HCT116 (cell line): ENCODE measurements at regions not wholly inside any gene's neighbourhood (a gene's known extent, or its start where the extent isn't known, plus 50 kb on each side); places are given as distances from the start of the nearest gene placed in this dataset.

Experiments used
- ATAC-seq: fragments of 200-7000 bp; cut with Tn5 transposase; 2 replicates; pipeline ENCODE4 v1.9.1; 2020; ENCODE audit warnings: mild to moderate bottlenecking, moderate library complexity
- BruUV-seq: library from RNA; stranded (reverse); fragments of 400-500 nt; replicated peaks from 2 replicates; lab custom pipeline; 2021; lab: Mats Ljungman, UMichigan
- CTCF ChIA-PET: fragments of 300-600 bp; sonication (Branson Sonifier 250); formaldehyde crosslinking; loops from one replicate; lab custom pipeline; 2021; ENCODE audit warnings: antibody characterized with exemption; lab: Charles Lee
- POLR2A ChIA-PET: fragments of 300-600, 350-600 bp; sonication (Branson Sonifier 250); formaldehyde crosslinking; loops from one replicate; lab custom pipeline; 2021; ENCODE audit warnings: antibody characterized with exemption; lab: Charles Lee
- RAD21 ChIA-PET, 2 experiments: fragments of 300-600 bp; sonication (Branson Sonifier 250); formaldehyde crosslinking; loops; one replicate each; lab custom pipeline; 2023; ENCODE audit warnings: low total read pairs in 2 of 2; ENCODE audit not compliant: uncharacterized antibody in 2 of 2, unreplicated experiment in 2 of 2, low non-redundant PET in 1 of 2; lab: Charles Lee
- DNase-seq: peaks from one replicate; pipeline ENCODE4 v3.0.0-alpha.2; 2010; ENCODE audit warnings: low read depth, low spot score
- H2AFZ ChIP-seq: fragments of 200-600 bp; shearing (Covaris generic), sonication (generic); 2 replicates; pipeline ENCODE4 v1.6.1; 2017; ENCODE audit warnings: low read depth, mixed run types, mixed read lengths, antibody characterized with exemption, low read length; ENCODE audit not compliant: poor library complexity, severe bottlenecking
- H3K27ac ChIP-seq: 2 replicates; pipeline ENCODE4 v1.5.1; 2012; ENCODE audit warnings: low read depth, low read length
- H3K27me3 ChIP-seq: fragments of 200-600 bp; sonication (generic); 2 replicates; pipeline ENCODE4 v1.6.1; 2016; ENCODE audit warnings: mixed run types, low read length, mixed read lengths; ENCODE audit not compliant: insufficient read depth
- H3K36me3 ChIP-seq, 2 experiments: fragments of 200-500 bp in 1 of 2; fragments of 200-600 bp in 1 of 2; sonication (Bioruptor generic) in 1 of 2; sonication (generic) in 1 of 2; 2 replicates each; pipeline versions ENCODE4 v1.5.1 to v1.6.1; 2014 to 2016; ENCODE audit warnings: low read length in 2 of 2, inconsistent platforms in 1 of 2, mixed read lengths in 1 of 2, mixed run types in 1 of 2; ENCODE audit not compliant: insufficient read depth in 2 of 2, control insufficient read depth in 1 of 2
- H3K4me1 ChIP-seq, 2 experiments: fragments of 200-600 bp in 1 of 2; sonication (generic) in 1 of 2; 2 replicates each; pipeline versions ENCODE4 v1.5.1 to v1.6.1; 2012 to 2017; ENCODE audit warnings: low read length in 2 of 2, inconsistent platforms in 1 of 2, mild to moderate bottlenecking in 1 of 2, mixed read lengths in 1 of 2, mixed run types in 1 of 2, moderate library complexity in 1 of 2; ENCODE audit not compliant: insufficient read depth in 2 of 2, control insufficient read depth in 1 of 2
- H3K4me2 ChIP-seq: fragments of 200-600 bp; sonication (generic); 2 replicates; pipeline ENCODE4 v1.6.1; 2017; ENCODE audit warnings: mixed run types, low read length, mixed read lengths
- H3K4me3 ChIP-seq, 2 experiments: fragments of 200-600 bp in 1 of 2; sonication (generic) in 1 of 2; replicated peaks in 1 of 2; 2 replicates each; pipeline ENCODE4 v1.5.1; 2011 to 2016; ENCODE audit warnings: low read length in 2 of 2, control low read depth in 1 of 2, low read depth in 1 of 2, mild to moderate bottlenecking in 1 of 2, mixed read lengths in 1 of 2, mixed run types in 1 of 2
- H3K79me2 ChIP-seq: fragments of 200-600 bp; sonication (generic); 2 replicates; pipeline ENCODE4 v1.6.1; 2017; ENCODE audit warnings: mild to moderate bottlenecking, mixed run types, low read length, moderate library complexity, mixed read lengths; ENCODE audit not compliant: insufficient read depth
- H3K9ac ChIP-seq: fragments of 200-600 bp; sonication (generic); 2 replicates; pipeline ENCODE4 v1.6.1; 2016; ENCODE audit warnings: low read length, mixed read lengths
- H3K9me2 ChIP-seq: fragments of 200-600 bp; sonication (generic), shearing (Covaris generic); 2 replicates; pipeline ENCODE4 v1.6.1; 2017; ENCODE audit warnings: mixed run types, mild to moderate bottlenecking, moderate library complexity; ENCODE audit not compliant: insufficient read depth
- H3K9me3 ChIP-seq, 2 experiments: fragments of 200-500 bp in 1 of 2; fragments of 200-600 bp in 1 of 2; sonication (Bioruptor generic) in 1 of 2; sonication (generic) in 1 of 2; 2 replicates each; pipeline ENCODE4 v1.6.1; 2014 to 2017; ENCODE audit warnings: low read length in 2 of 2, mixed read lengths in 2 of 2, inconsistent platforms in 1 of 2, low read depth in 1 of 2, mild to moderate bottlenecking in 1 of 2, mixed run types in 1 of 2, moderate library complexity in 1 of 2; ENCODE audit not compliant: control insufficient read depth in 1 of 2, insufficient read depth in 1 of 2
- H4K20me1 ChIP-seq: fragments of 200-600 bp; sonication (generic), shearing (Covaris generic); 2 replicates; pipeline ENCODE4 v1.6.1; 2017; ENCODE audit warnings: mixed run types, mild to moderate bottlenecking, moderate library complexity; ENCODE audit not compliant: insufficient read depth
- CEBPB ChIP-seq: IDR thresholded peaks from 2 replicates; pipeline ENCODE4 v1.6.1; 2012; ENCODE audit warnings: low read depth
- EGR1 ChIP-seq: IDR thresholded peaks from 2 replicates; pipeline ENCODE4 v1.6.1; 2012; ENCODE audit warnings: low read depth
- ELF1 ChIP-seq: IDR thresholded peaks from 2 replicates; pipeline ENCODE4 v1.6.1; 2012; ENCODE audit warnings: low read depth, borderline replicate concordance
- EZH2 ChIP-seq: fragments of 200-600 bp; sonication (generic); IDR thresholded peaks from 2 replicates; pipeline ENCODE4 v1.6.1; 2017; ENCODE audit warnings: antibody characterized with exemption, mixed run types
- FOSL1 ChIP-seq: IDR thresholded peaks from 2 replicates; pipeline ENCODE4 v1.6.1; 2012; ENCODE audit warnings: low read depth
- POLR2AphosphoS5 ChIP-seq: IDR thresholded peaks from 2 replicates; pipeline ENCODE4 v1.6.1; 2011; ENCODE audit warnings: mild to moderate bottlenecking, low read depth, low read length, moderate library complexity
- SIN3A ChIP-seq: IDR thresholded peaks from 2 replicates; pipeline ENCODE4 v1.6.1; 2012; ENCODE audit warnings: low read depth
- SP1 ChIP-seq: IDR thresholded peaks from 2 replicates; pipeline ENCODE4 v1.6.1; 2012; ENCODE audit warnings: low read depth
- TCF7L2 ChIP-seq: IDR thresholded peaks from 2 replicates; pipeline ENCODE4 v1.7.0; 2011; ENCODE audit warnings: borderline replicate concordance, inconsistent platforms; ENCODE audit not compliant: insufficient read depth, insufficient read length; ENCODE audit errors: extremely low read depth
- YY1 ChIP-seq: IDR thresholded peaks from 2 replicates; pipeline ENCODE4 v1.6.1; 2011; ENCODE audit warnings: low read length, low read depth, moderate library complexity, mild to moderate bottlenecking; ENCODE audit not compliant: insufficient replicate concordance; ENCODE audit errors: extremely low read depth
- intact Hi-C: fragments of 100-400 bp; cut with micrococcal nuclease; formaldehyde crosslinking; loops from 2 replicates; pipeline ENCODE4 v1.10.0; 2022
- TF ChIP-seq, protein P1 (sequence below): IDR thresholded peaks from 2 replicates; pipeline ENCODE4 v1.6.1; 2011; ENCODE audit warnings: mild to moderate bottlenecking, low read length, moderate library complexity; ENCODE audit not compliant: insufficient replicate concordance; ENCODE audit errors: extremely low read depth
- TF ChIP-seq, protein P2 (sequence below), 3 experiments: fragments of 200-600 bp in 1 of 3; sonication (generic) in 1 of 3; IDR thresholded peaks in 2 of 3; conservative IDR thresholded peaks in 1 of 3; 2 replicates each; pipeline ENCODE4 v1.5.1; 2012 to 2017; ENCODE audit warnings: low read depth in 2 of 3, low read length in 2 of 3, antibody characterized with exemption in 1 of 3, borderline replicate concordance in 1 of 3, control low read depth in 1 of 3, mild to moderate bottlenecking in 1 of 3, mixed read lengths in 1 of 3, mixed run types in 1 of 3, moderate library complexity in 1 of 3; ENCODE audit not compliant: insufficient read depth in 1 of 3
- TF ChIP-seq, protein P3 (sequence below): IDR thresholded peaks from 2 replicates; pipeline ENCODE4 v1.6.1; 2012; ENCODE audit warnings: low read depth

DNA sequence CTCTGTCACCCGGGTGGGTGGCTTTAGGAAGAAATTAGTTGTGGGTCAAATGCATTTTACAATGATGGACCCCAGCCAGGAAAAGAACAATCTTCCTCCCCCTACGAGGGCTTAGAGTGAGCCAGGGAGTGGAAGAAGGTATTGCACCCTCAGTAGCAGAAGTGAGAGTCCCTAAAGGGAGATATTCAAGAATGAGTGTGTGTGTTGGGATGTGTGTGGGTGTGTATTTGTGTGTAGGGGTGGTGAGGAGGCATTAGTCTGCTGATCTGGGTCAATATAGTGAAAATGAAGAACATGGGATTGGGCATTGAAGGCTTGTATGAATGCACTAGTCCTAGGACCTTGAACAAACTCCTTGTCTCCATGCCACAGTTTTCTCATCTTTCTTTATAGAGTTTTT lies 85.2 kb upstream of the RUNX1 start:
- RAD21 ChIA-PET: no interaction called here
- POLR2A ChIA-PET: no interaction called here
- Histone ChIP-seq H2AFZ (no peak overlapping the region), H3K9ac (no peak overlapping the region), H3K4me1 (peaks cover 30 to 39% of the 10 kb centered on the region in 2 experiments), H3K4me2 (no peak overlapping the region), H4K20me1 (no peaks in the 10 kb centered on the region), H3K9me3 (no peaks in the 10 kb centered on the region), H3K36me3 (no peaks in the 10 kb centered on the region), H3K27ac (no peak overlapping the region), H3K27me3 (no peaks in the 10 kb centered on the region), H3K4me3 (no peak overlapping the region), H3K9me2 (no peaks in the 10 kb centered on the region), H3K79me2 (no peaks in the 10 kb centered on the region)
- TF ChIP-seq EGR1: no peak
- TF ChIP-seq, protein P1, sequence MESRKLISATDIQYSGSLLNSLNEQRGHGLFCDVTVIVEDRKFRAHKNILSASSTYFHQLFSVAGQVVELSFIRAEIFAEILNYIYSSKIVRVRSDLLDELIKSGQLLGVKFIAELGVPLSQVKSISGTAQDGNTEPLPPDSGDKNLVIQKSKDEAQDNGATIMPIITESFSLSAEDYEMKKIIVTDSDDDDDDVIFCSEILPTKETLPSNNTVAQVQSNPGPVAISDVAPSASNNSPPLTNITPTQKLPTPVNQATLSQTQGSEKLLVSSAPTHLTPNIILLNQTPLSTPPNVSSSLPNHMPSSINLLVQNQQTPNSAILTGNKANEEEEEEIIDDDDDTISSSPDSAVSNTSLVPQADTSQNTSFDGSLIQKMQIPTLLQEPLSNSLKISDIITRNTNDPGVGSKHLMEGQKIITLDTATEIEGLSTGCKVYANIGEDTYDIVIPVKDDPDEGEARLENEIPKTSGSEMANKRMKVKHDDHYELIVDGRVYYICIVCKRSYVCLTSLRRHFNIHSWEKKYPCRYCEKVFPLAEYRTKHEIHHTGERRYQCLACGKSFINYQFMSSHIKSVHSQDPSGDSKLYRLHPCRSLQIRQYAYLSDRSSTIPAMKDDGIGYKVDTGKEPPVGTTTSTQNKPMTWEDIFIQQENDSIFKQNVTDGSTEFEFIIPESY: no peak
- TF ChIP-seq CEBPB: no peak
- TF ChIP-seq, protein P2, sequence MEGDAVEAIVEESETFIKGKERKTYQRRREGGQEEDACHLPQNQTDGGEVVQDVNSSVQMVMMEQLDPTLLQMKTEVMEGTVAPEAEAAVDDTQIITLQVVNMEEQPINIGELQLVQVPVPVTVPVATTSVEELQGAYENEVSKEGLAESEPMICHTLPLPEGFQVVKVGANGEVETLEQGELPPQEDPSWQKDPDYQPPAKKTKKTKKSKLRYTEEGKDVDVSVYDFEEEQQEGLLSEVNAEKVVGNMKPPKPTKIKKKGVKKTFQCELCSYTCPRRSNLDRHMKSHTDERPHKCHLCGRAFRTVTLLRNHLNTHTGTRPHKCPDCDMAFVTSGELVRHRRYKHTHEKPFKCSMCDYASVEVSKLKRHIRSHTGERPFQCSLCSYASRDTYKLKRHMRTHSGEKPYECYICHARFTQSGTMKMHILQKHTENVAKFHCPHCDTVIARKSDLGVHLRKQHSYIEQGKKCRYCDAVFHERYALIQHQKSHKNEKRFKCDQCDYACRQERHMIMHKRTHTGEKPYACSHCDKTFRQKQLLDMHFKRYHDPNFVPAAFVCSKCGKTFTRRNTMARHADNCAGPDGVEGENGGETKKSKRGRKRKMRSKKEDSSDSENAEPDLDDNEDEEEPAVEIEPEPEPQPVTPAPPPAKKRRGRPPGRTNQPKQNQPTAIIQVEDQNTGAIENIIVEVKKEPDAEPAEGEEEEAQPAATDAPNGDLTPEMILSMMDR (IDR thresholded peaks at IDR 0.05 in 2 of 3, conservative IDR thresholded peaks at IDR 0.05 in 1 of 3; ENCODE audit: borderline replicate concordance in 1 of 3, insufficient read depth in 1 of 3, low read depth in 2 of 3, low read length in 2 of 3): no peak
- no peak for TF ChIP-seq FOSL1
- no peak for TF ChIP-seq YY1
- TF ChIP-seq, protein P3, sequence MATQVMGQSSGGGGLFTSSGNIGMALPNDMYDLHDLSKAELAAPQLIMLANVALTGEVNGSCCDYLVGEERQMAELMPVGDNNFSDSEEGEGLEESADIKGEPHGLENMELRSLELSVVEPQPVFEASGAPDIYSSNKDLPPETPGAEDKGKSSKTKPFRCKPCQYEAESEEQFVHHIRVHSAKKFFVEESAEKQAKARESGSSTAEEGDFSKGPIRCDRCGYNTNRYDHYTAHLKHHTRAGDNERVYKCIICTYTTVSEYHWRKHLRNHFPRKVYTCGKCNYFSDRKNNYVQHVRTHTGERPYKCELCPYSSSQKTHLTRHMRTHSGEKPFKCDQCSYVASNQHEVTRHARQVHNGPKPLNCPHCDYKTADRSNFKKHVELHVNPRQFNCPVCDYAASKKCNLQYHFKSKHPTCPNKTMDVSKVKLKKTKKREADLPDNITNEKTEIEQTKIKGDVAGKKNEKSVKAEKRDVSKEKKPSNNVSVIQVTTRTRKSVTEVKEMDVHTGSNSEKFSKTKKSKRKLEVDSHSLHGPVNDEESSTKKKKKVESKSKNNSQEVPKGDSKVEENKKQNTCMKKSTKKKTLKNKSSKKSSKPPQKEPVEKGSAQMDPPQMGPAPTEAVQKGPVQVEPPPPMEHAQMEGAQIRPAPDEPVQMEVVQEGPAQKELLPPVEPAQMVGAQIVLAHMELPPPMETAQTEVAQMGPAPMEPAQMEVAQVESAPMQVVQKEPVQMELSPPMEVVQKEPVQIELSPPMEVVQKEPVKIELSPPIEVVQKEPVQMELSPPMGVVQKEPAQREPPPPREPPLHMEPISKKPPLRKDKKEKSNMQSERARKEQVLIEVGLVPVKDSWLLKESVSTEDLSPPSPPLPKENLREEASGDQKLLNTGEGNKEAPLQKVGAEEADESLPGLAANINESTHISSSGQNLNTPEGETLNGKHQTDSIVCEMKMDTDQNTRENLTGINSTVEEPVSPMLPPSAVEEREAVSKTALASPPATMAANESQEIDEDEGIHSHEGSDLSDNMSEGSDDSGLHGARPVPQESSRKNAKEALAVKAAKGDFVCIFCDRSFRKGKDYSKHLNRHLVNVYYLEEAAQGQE: no peak
- no peak for TF ChIP-seq EZH2
- no peak for TF ChIP-seq ELF1
- no peak for TF ChIP-seq SP1
- no peak for TF ChIP-seq SIN3A
- TF ChIP-seq TCF7L2: no peak
- no peak for TF ChIP-seq POLR2AphosphoS5
- BruUV-seq: no TSS peak
- DNase-seq (no peak), ATAC-seq (no peak)
- CTCF ChIA-PET: no interaction called here
- intact Hi-C loops: no loop called here
